Pancreas (tissue), 10 donors: ENCODE measurements at regions not wholly inside any gene's neighbourhood (a gene's known extent, or its start where the extent isn't known, plus 50 kb on each side); places are given as distances from the start of the nearest gene placed in this dataset.
"Not testable (repeated sequence)": the region's sequence is repeated elsewhere in the genome, so short reads cannot be mapped to it uniquely, and the experiment has no call there.

ENCODE experiments used
- ATAC-seq, 4 donors: fragments of 200-7000 bp; cut with Tn5 transposase; one replicate each; pipeline versions ENCODE4 v1.8.0 to v1.9.1; 2020; ENCODE audit warnings: mild to moderate bottlenecking in 4 of 4, moderate library complexity in 4 of 4
- DNase-seq, 6 donors: peaks; one replicate each; pipeline ENCODE4 v3.0.0-alpha.2; 2020
- FAIRE-seq: peaks from 2 replicates; lab custom pipeline; 2012; peaks lifted over from hg19 to GRCh38; lab: Jason Lieb, UNC
- H3K27ac ChIP-seq, 4 donors: fragments of 200-600 bp; sonication (generic); 1 replicate in 3 of 4; 2 replicates in 1 of 4; pipeline versions ENCODE4 v1.5.0 to v1.8.0; 2020
- H3K27me3 ChIP-seq, 4 donors: fragments of 200-600 bp; one replicate each; pipeline ENCODE4 v1.8.0; 2021
- H3K36me3 ChIP-seq, 3 donors: fragments of 200-600 bp; sonication (generic) in 1 of 3; one replicate each; pipeline versions ENCODE4 v1.5.0 to v1.8.0; 2020 to 2021
- H3K4me1 ChIP-seq, 3 donors: fragments of 200-600 bp; one replicate each; pipeline ENCODE4 v1.8.0; 2021
- H3K4me3 ChIP-seq, 4 donors: fragments of 200-600 bp; sonication (generic) in 2 of 4; one replicate each; pipeline versions ENCODE4 v1.5.0 to v1.8.0; 2020 to 2021
- H3K9me3 ChIP-seq, 4 donors: fragments of 200-600 bp; one replicate each; pipeline ENCODE4 v1.8.0; 2021
- WGBS, 2 donors: extraction: QIAGEN DNeasy Blood & Tissue Kit; methylation state at CpG; one replicate each; pipeline ENCODE4 v1.1.7; 2013; 5-methylcytosine and 5-hydroxymethylcytosine counted together
- intact Hi-C, 3 donors: fragments of 100-400 bp; cut with DNase I; formaldehyde crosslinking; loops; one replicate each; pipeline versions ENCODE4 v1.11.1 to v1.14.2; 2022
- donor health status: healthy with polysubstance abuse.
- donor health status: DM: no; HTN: no; CAD: no; lungs with moderate emphysema.
- donor health status: DM: no; HTN: no; CAD: no.
- donor health status: control.
- donor health status: control.
- donor health status: Bipolar disorder and iron deficiency.
- donor health status: DM: yes; HTN: yes; CAD: no.
- donor health status: DM: no; HTN: no; CAD: no.
- donor health status: DM: no; HTN: no; CAD: no.
- donor health status: DM: yes; HTN: yes; CAD: no.

GRCh38 chr13:18408205-18408604, 773.4 kb downstream of the TUBA3C start:
- H3K36me3 ChIP-seq, FAIRE-seq, H3K4me3 ChIP-seq, H3K4me1 ChIP-seq, H3K27ac ChIP-seq, intact Hi-C loops, H3K27me3 ChIP-seq, H3K9me3 ChIP-seq, ATAC-seq: not testable (repeated sequence)
- 71 to 74% methylated on average over 16 to 26 of the region's 26 CpGs for WGBS, 2 donors
- DNase-seq = peak in 2 of 6 donors; percentile 41 to 42
